Activated naive CD4-positive, alpha-beta T cell treated with anti-CD3 and anti-CD28 coated beads, Interleukin-2, amount 50 U/mL, for 24 hours (primary cell): ENCODE measurements at regions not wholly inside any gene's neighbourhood (a gene's known extent, or its start where the extent isn't known, plus 50 kb on each side); places are given as distances from the start of the nearest gene placed in this dataset.
"Not testable (repeated sequence)": the region's sequence is repeated elsewhere in the genome, so short reads cannot be mapped to it uniquely, and the experiment has no call there.

Source experiments
- H3K27ac Mint-ChIP-seq: one replicate; pipeline ENCODE4 v1.8.0; 2021; ENCODE audit warnings: mild to moderate bottlenecking, mixed read lengths
- H3K27me3 Mint-ChIP-seq: one replicate; pipeline ENCODE4 v1.8.0; 2021; ENCODE audit warnings: mixed read lengths
- H3K36me3 Mint-ChIP-seq: one replicate; pipeline ENCODE4 v1.8.0; 2021; ENCODE audit warnings: mixed read lengths
- H3K4me1 Mint-ChIP-seq: one replicate; pipeline ENCODE4 v1.8.0; 2021; ENCODE audit warnings: mixed read lengths
- H3K4me3 Mint-ChIP-seq: one replicate; pipeline ENCODE4 v1.8.0; 2021; ENCODE audit warnings: mild to moderate bottlenecking, mixed read lengths
- H3K9me3 Mint-ChIP-seq: one replicate; pipeline ENCODE4 v1.8.0; 2021; ENCODE audit warnings: mixed read lengths

DNA sequence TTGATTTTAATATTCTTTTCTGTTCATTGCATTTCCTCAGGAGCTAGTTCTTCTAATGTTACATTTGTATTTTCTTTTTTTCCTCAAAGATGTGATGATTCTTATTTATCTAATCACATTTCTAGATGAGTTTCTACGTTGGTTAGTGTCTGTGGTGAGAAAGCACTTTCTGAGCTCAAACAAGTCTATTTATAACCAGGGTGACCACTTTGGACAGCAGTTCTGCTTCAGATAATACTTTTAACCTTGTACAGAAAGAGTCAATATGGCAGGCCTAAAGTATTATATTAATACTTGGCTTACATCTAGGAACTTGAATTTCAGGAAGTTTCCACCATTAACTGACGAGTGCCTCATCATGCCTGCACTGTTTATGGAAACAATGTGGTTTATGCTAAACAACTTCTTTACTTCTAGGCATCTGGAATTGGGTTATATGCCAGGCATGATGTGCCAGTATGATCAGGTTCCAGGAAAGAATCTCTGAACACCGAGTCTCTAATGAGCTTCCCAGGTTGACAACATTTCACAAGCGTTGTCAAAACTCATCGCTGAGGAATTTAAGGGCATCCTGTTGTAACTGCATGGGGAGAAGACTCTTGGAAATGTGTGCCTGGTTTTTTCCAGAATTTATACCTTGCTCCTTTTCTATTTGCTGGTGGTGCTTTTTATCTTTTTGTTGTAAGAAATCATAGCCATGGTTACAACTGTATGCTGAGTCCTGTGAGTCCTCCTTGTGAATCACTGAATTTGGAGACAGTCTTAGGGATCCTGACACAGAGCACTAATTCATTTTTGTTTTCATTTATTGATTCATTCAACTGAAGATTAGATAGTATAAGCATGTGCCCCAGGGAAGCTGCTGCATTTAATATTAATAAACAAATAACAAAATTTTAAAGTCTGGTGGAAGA is 344.4 kb upstream of the PCDH9 start:
- H3K27ac Mint-ChIP-seq = no peak overlapping the region
- no peaks in the 10 kb centered on the region for H3K4me1 Mint-ChIP-seq
- H3K27me3 Mint-ChIP-seq = no peaks in the 10 kb centered on the region
- no peaks in the 10 kb centered on the region for H3K36me3 Mint-ChIP-seq
- H3K9me3 Mint-ChIP-seq = no peaks in the 10 kb centered on the region
- no peak overlapping the region for H3K4me3 Mint-ChIP-seq

DNA sequence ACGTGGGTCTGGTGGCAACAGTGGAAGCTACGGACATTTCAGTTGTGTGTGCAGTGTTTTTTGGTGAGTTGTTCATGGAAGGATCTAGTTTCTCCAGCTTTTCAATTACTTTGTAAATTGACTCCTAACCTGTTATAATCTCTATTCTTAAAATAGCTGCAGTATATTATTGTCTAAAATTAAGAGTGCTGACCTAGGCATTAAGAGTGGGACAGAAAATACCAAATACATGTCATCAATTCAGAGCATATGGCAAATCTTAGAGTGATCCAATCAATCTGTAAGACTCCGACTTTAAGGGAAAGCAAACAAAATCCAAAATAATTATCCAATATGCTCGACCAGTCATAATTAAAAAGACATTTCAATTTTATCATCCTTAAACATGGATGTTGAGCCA is 338.1 kb upstream of the PCDH9 start:
- Mint-ChIP-seq H3K9me3 (no peaks in the 10 kb centered on the region), H3K36me3 (no peaks in the 10 kb centered on the region), H3K4me3 (no peak overlapping the region), H3K4me1 (no peaks in the 10 kb centered on the region), H3K27ac (no peak overlapping the region), H3K27me3 (no peaks in the 10 kb centered on the region)

DNA sequence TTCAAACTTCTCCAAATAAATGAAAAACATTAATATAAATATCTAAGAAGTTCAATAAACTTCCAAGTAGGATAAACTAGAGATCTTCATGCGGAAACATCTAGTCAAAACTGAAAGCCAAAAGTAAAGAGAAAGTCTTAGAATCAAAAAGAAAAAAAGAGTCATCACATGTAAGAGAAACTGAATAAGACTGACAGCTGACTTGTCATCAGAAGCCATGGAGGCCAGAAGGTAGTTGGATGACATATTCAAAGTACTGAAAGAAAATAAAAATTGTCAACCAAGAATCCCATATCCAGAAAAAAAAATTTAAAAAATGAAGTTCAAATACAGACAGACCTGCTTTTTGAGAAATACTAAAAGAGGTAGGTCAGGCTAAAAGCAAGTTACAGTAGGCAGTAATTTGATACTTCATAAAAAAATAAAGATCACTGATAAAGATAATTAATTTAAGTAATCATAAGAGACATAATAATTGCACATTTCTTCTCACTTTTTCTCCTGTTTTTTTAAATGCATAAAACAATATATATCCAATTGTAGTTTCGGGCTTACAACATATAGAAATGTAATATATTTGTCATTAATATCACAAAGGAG is 327.6 kb upstream of the PCDH9 start:
- peaks cover 24% of the 10 kb centered on the region for H3K9me3 Mint-ChIP-seq
- H3K4me3 Mint-ChIP-seq = no peak overlapping the region
- H3K36me3 Mint-ChIP-seq = no peaks in the 10 kb centered on the region
- H3K4me1 Mint-ChIP-seq = no peaks in the 10 kb centered on the region
- no peaks in the 10 kb centered on the region for H3K27me3 Mint-ChIP-seq
- H3K27ac Mint-ChIP-seq = no peak overlapping the region

DNA sequence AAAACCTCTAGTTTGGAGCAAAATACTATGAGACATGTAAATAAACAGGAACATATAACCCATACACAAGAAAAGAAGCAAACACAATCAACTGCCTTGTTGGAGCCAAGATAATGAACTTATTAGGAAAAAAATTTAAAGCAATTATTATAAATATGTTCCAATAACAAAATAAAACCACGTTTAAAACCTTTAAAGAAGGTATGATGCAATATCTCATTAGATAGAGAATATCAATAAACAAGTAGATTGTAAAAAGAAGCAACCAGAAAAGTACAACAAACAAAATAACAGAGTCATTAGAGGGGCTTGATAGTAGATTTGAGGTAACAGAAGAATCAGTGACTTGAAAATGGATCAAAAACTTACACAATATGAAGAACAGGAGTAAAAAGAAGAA is 327.0 kb upstream of the PCDH9 start:
- Mint-ChIP-seq H3K27ac (no peak overlapping the region), H3K9me3 (peaks cover 24% of the 10 kb centered on the region), H3K4me3 (no peak overlapping the region), H3K4me1 (no peaks in the 10 kb centered on the region), H3K36me3 (no peaks in the 10 kb centered on the region), H3K27me3 (no peaks in the 10 kb centered on the region)

DNA sequence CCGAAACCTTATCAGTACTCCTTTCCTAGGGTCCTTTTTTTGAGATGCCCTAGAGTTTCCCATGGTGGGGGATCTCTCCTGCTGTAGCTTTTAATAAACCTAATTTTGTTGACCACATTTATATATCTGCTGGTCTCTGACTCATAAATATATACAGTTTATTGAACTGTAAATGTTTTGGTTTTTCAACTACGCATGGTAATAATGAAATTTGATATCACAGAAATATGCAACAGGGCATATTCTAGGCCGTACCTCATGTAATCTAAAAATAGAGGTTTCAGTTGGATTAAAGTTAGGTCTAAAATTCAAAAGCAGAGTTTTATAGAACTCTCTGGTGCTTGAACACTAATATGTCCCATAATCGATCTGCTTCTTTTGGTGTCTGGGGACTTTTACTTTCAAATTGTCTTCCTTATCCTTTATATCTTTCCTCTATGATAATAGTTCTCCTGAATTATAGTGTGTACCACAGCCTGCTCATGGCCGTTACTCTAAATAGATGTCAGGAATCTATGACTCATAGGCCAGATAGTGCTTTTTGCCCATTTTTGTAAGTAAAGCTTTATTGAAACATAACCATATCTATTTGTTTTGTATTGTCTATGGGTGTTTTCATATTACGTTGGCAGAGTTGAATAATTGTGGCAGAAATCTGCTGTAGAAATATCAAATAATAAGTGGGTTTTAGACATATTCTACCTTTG is 324.8 kb upstream of the PCDH9 start:
- Mint-ChIP-seq H3K36me3 (no peaks in the 10 kb centered on the region), H3K4me3 (no peak overlapping the region), H3K27me3 (no peaks in the 10 kb centered on the region), H3K4me1 (no peaks in the 10 kb centered on the region), H3K9me3 (peaks cover 13% of the 10 kb centered on the region), H3K27ac (no peak overlapping the region)

DNA sequence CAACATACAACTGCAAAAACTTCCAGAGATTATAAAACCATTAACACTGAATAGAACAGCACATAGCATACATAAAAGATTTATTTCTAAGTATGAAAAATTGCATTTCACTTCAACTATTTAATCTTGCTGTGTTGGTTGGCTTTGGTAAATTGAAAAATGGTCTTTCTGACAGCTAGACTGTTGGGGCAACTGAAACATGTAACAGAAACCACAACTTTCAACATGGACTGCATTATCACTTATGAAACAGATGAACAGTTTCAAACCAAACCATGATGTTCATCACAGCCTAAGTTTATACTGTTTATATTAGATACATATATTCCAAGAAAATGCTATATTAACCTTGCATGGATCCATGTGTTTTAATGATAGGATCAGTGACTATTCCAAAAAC is 324.1 kb upstream of the PCDH9 start:
- no peaks in the 10 kb centered on the region for H3K36me3 Mint-ChIP-seq

DNA sequence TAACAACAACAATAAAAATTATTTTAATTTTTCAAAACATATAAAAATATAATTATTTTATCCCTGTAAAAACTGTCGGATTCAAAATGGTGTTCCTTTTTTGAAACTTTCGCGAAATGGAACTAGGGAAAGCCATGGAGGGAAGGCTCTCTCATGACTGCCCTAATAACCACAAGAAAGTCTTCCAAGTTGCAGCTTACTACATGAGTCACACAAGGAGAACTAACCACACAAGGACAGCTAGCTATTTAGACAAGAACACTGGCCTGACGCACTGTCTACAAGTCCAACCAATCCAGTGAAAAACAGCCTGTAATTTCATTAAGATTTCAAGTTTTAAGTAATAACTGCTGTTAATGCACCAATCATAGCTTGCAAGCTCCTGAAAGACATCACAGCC is 319.2 kb upstream of the PCDH9 start:
- no peaks in the 10 kb centered on the region for H3K36me3 Mint-ChIP-seq
- H3K4me1 Mint-ChIP-seq = no peaks in the 10 kb centered on the region
- H3K9me3 Mint-ChIP-seq = no peaks in the 10 kb centered on the region
- no peaks in the 10 kb centered on the region for H3K27me3 Mint-ChIP-seq
- H3K27ac Mint-ChIP-seq = no peak overlapping the region
- H3K4me3 Mint-ChIP-seq = no peak overlapping the region

More for the DNA sequence above, 324.1 kb upstream of the PCDH9 start:
- Mint-ChIP-seq H3K4me1 (no peaks in the 10 kb centered on the region), H3K27ac (no peak overlapping the region), H3K9me3 (peaks cover 13% of the 10 kb centered on the region), H3K4me3 (no peak overlapping the region), H3K27me3 (no peaks in the 10 kb centered on the region)

DNA sequence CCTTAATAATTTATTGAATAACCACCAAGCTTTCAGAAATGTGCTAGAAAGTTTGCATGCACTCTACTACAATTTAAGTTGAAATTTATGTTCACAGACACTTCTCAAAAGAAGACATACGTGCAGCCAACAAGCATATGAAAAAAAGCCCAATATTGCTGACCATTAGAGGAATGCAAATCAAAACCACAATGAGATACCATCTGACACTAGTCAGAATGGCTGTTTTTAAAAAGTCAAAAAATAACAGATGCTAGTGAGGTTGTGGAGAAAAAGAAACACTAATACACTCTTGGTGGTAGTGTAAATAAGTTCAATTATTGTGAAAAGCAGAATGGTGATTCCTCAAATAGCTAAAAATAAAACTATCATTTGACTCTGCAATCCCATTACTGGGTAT is 308.8 kb upstream of the PCDH9 start:
- Mint-ChIP-seq H3K4me3 (no peak overlapping the region), H3K9me3 (peaks cover 10% of the 10 kb centered on the region), H3K4me1 (no peaks in the 10 kb centered on the region), H3K36me3 (no peaks in the 10 kb centered on the region), H3K27ac (no peak overlapping the region), H3K27me3 (no peaks in the 10 kb centered on the region)

DNA sequence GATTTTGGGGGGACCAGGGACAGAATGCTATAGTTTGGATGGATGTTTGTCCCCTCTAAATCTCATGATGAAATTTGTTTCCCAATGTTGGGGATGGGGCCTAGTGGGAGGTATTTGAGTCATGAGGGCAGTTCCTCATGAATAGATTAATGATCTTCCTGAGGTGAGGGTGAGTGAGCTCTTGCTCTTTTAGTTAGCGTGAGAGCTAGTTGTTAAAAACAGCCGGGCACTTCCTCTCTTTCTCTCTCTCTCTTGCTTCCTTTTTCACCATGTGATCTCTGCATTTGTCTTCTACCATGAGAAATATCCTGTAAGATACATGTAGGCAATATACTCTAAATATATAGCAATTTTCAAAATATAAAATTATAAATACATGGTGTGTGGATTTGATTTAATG is 290.8 kb upstream of the PCDH9 start:
- Mint-ChIP-seq H3K9me3 (peaks cover 5% of the 10 kb centered on the region), H3K27me3 (no peaks in the 10 kb centered on the region), H3K36me3 (no peaks in the 10 kb centered on the region), H3K4me1 (no peaks in the 10 kb centered on the region), H3K4me3 (no peak overlapping the region), H3K27ac (no peak overlapping the region)

DNA sequence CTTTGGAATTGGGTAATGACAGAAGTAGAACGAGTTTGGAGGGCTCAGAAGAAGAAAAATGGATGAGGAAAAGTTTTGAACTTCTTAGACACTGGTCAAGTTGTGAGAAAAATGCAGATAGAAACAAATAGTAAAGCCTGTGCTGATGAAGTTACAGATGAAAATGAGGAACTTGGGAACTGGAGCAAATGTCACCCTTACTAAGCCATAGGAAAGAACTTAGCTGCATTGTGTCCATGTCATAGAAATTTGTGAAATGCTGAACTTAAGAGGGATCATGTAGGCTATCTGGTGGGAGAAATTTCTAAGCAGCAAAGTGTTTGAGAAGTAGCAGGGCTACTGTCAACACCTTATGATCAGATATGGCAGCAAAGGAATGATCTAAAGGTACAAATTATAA is 289.2 kb upstream of the PCDH9 start:
- Mint-ChIP-seq H3K9me3 (peaks cover 5% of the 10 kb centered on the region), H3K4me1 (no peaks in the 10 kb centered on the region), H3K36me3 (no peaks in the 10 kb centered on the region), H3K27ac (no peak overlapping the region), H3K27me3 (no peaks in the 10 kb centered on the region), H3K4me3 (no peak overlapping the region)

DNA sequence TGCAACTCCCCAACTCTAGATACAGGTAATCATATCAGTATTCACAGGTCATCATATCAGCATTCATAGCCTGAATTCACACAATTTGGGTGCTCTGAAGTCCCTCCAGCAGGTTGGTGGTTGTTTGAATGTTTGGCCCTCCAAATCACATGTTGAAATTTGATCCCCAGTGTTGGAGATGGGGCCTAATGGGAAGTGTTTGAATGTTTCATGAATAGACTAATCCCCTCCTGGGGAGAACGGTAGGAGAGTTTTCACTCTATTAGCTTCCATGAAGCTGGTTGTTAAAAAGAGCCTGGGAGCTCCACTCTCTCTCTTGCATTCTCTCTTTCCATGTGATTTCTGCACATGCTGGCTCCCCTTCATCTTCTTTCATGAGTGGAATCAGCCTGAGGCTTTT is 288.6 kb upstream of the PCDH9 start:
- H3K36me3 Mint-ChIP-seq = no peaks in the 10 kb centered on the region
- no peak overlapping the region for H3K27ac Mint-ChIP-seq
- H3K27me3 Mint-ChIP-seq = no peaks in the 10 kb centered on the region
- peaks cover 5% of the 10 kb centered on the region for H3K9me3 Mint-ChIP-seq
- no peak overlapping the region for H3K4me3 Mint-ChIP-seq
- no peaks in the 10 kb centered on the region for H3K4me1 Mint-ChIP-seq

DNA sequence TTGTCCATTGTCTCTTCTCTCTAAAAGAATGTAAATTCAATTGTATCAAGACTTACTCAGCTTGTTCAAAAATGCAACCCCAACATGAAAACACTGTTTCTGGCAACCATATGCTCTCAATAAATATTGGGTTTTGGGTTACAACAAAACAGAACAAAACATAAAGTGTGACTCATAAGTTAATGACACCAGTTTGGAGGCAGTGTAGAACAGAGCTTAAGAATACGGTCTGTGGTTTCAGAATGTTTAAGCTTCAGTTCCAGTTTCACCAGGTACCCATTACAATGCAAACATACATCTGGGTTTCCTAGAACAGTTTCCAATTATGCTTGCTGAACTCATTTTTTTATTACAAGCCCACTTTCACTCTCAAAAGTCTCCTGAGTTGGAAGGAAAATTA is 285.8 kb upstream of the PCDH9 start:
- Mint-ChIP-seq H3K4me1 (no peaks in the 10 kb centered on the region), H3K27ac (no peak overlapping the region), H3K36me3 (no peaks in the 10 kb centered on the region), H3K9me3 (peaks cover 2% of the 10 kb centered on the region), H3K4me3 (no peak overlapping the region), H3K27me3 (no peaks in the 10 kb centered on the region)

DNA sequence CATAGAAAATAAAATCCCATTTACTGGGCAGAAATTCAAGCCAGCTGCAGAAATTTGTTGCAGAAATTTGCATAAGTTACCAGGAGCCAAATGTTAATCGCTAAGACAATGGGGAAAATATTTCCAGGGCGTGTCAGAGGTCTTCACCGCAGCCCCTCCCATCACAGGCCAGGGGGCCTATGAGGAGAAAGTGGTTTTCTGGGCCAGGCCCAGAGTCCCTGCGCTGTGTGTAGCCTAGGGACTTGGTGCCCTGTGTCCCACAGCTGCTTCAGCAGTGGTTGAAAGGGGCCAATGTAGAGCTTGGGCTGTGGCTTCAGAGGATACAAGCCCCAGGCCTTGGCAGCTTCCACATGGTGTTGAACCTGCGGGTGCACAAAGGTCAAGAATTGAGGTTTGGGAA is 278.9 kb upstream of the PCDH9 start:
- Mint-ChIP-seq H3K27me3 (no peaks in the 10 kb centered on the region), H3K36me3 (no peaks in the 10 kb centered on the region), H3K9me3 (no peaks in the 10 kb centered on the region), H3K4me1 (no peaks in the 10 kb centered on the region), H3K4me3 (no peak overlapping the region), H3K27ac (no peak overlapping the region)

DNA sequence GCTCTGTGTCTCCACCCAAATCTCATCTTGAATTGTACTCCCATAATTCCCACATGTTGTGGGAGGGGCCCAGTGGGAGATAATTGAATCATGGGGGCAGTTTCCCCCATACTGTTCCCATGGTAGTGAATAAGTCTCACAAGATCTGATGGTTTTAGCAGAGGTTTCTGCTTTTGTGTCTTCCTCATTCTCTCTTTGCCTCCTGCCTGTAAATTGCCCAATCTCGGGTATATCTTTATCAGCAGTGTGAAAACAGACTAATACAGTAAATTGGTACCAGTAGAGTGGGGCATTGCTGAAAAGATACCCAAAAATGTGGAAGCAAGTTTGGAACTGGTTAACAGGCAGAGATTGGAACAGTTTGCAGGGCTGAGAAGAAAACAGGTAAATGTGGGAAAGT is 278.1 kb upstream of the PCDH9 start:
- not testable (repeated sequence) for H3K27ac Mint-ChIP-seq, H3K4me1 Mint-ChIP-seq, H3K4me3 Mint-ChIP-seq, H3K27me3 Mint-ChIP-seq, H3K36me3 Mint-ChIP-seq, H3K9me3 Mint-ChIP-seq

DNA sequence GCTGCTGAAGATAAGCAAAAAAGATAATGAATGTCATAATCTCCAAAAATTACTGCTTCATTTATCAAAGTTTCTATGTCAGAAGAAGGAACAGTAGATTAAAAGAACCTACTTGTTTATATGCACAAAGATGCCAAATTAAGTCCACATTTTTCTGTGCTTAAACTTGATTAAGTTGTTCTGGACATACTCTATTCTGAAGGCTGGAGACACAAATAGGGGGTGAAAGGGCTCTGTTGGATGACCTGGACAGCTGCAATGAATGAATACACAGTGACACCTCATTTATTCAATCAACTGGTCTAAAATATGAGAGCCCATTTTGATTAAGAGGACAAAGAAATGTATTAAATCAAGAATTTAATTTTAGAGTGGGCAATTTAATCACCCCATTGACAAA is 276.3 kb upstream of the PCDH9 start:
- no peaks in the 10 kb centered on the region for H3K36me3 Mint-ChIP-seq
- H3K27ac Mint-ChIP-seq = no peak overlapping the region
- no peak overlapping the region for H3K4me3 Mint-ChIP-seq
- peaks cover 3% of the 10 kb centered on the region for H3K9me3 Mint-ChIP-seq
- no peaks in the 10 kb centered on the region for H3K27me3 Mint-ChIP-seq
- no peaks in the 10 kb centered on the region for H3K4me1 Mint-ChIP-seq

DNA sequence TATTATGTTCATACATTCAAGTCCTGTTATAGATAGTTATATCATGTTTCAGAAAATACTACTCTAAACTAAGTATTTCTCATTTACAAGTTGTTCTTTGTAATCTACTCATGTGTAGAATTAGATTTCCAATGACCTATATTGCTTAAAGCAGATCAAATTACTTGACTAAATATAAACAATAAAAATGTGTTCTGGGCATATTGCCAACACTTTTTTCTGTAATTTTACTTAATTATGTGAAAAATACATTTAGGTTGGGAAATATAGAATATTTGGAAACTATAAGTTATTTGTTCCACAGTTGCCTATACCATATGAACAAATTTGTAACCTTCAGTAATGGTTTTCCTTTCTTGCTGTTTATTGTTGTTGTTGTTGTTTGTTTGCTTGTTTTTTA is 275.2 kb upstream of the PCDH9 start:
- no peak overlapping the region for H3K27ac Mint-ChIP-seq
- no peaks in the 10 kb centered on the region for H3K27me3 Mint-ChIP-seq
- H3K4me1 Mint-ChIP-seq = no peaks in the 10 kb centered on the region
- no peaks in the 10 kb centered on the region for H3K36me3 Mint-ChIP-seq
- peaks cover 8% of the 10 kb centered on the region for H3K9me3 Mint-ChIP-seq
- no peak overlapping the region for H3K4me3 Mint-ChIP-seq
